NCI-H2029 treated with DMSO at 0.1 percent for 48 hours (cell line): ENCODE measurements at regions not wholly inside any gene's neighbourhood (a gene's known extent, or its start where the extent isn't known, plus 50 kb on each side); places are given as distances from the start of the nearest gene placed in this dataset.
A peak's percentile ranks its signal among the peaks of the same experiment; 100 is the strongest.

Source experiments
- DNase-seq: peaks from one replicate; lab custom pipeline; 2025; lab: John Stamatoyannopoulos, UW

GRCh38 chr9:126125577-126125976 is 201.1 kb upstream of the MVB12B start:
- DNase-seq = peak; percentile 4

- DNase-seq = no peak
Observed at GRCh38 chr9:126125992-126126409, 200.6 kb upstream of the MVB12B start.

- no peak for DNase-seq
Observed at GRCh38 chr9:126126807-126127206, 199.8 kb upstream of the MVB12B start.

GRCh38 chr9:126127591-126127990 is 199.0 kb upstream of the MVB12B start:
- no peak for DNase-seq

- no peak for DNase-seq
Observed at GRCh38 chr9:126128494-126129142, 198.0 kb upstream of the MVB12B start.

GRCh38 chr9:126131066-126132010 is 195.3 kb upstream of the MVB12B start:
- DNase-seq = no peak

- DNase-seq = no peak
Observed at GRCh38 chr9:126132746-126133145, 193.9 kb upstream of the MVB12B start.

- no peak for DNase-seq
Observed at GRCh38 chr9:126144196-126144595, 182.4 kb upstream of the MVB12B start.

- no peak for DNase-seq
Observed at GRCh38 chr9:126144603-126145456, 181.8 kb upstream of the MVB12B start.

GRCh38 chr9:126145887-126146253 is 180.8 kb upstream of the MVB12B start:
- no peak for DNase-seq

- peak; percentile 31 for DNase-seq
Observed at GRCh38 chr9:126146254-126147145, 180.1 kb upstream of the MVB12B start.

GRCh38 chr9:126147186-126147935 is 179.3 kb upstream of the MVB12B start:
- DNase-seq = no peak

GRCh38 chr9:126147936-126148870 is 178.4 kb upstream of the MVB12B start:
- DNase-seq = no peak

GRCh38 chr9:126148994-126149393 is 177.6 kb upstream of the MVB12B start:
- no peak for DNase-seq

GRCh38 chr9:126149661-126150060 is 177.0 kb upstream of the MVB12B start:
- no peak for DNase-seq

- DNase-seq = peak; percentile 81
Observed at GRCh38 chr9:126150411-126151030, 176.1 kb upstream of the MVB12B start.

- DNase-seq = peak; percentile 96
Observed at GRCh38 chr9:126151031-126151685, 175.5 kb upstream of the MVB12B start.

- DNase-seq = peak; percentile 67
Observed at GRCh38 chr9:126151686-126152134, 174.9 kb upstream of the MVB12B start.
